ENCODE measurements at regions not wholly inside any gene's neighbourhood (a gene's known extent, or its start where the extent isn't known, plus 50 kb on each side); places are given as distances from the start of the nearest gene placed in this dataset.

DNA sequence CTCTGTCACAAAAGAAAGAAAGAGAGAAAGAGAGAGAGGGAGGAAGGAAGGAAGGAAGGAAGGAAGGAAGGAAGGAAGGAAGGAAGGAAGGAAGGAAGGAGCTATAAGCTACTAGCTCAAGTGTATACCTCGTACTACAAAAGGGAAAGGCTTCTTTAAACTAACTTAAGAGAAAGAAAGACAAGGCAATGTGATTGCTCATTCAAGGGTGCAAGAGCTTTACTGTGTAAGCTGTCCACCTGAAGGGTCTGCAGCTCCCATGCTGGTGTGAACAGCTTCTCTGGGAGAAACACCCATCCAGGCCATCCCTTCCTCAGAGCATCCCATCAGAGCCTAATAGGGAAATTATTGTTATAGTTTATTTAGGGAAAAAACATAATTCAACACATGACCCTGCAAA lies 286.1 kb upstream of the ID2 start:
- Histone ChIP-seq H3K4me2 (ENCODE audit: low read length) (no peak overlapping the region), H3K9me2 (replicated peaks; ENCODE audit: control insufficient read depth, low read length) (no peaks in the 10 kb centered on the region), H3K27ac (ENCODE audit: low read depth, low read length) (no peak overlapping the region), H4K20me1 (ENCODE audit: control insufficient read depth, insufficient read depth, low read depth, low read length) (no peaks in the 10 kb centered on the region), H3K36me3 (ENCODE audit: control insufficient read depth, low read length) (no peaks in the 10 kb centered on the region), H3F3A (ENCODE audit: control insufficient read depth, insufficient read depth) (peaks cover 6% of the 10 kb centered on the region), H3K4me3 (ENCODE audit: low read length) (no peak overlapping the region), H3K79me2 (ENCODE audit: control insufficient read depth, low read length) (no peaks in the 10 kb centered on the region), H3K4me1 (ENCODE audit: control insufficient read depth, low read length) (no peaks in the 10 kb centered on the region), H3K27me3 (ENCODE audit: control insufficient read depth, low read length) (no peaks in the 10 kb centered on the region), H3K9me3 (ENCODE audit: control insufficient read depth, insufficient read depth, low read length) (peaks cover 7% of the 10 kb centered on the region; the same call in 1 of the 2 replicates)
- TF ChIP-seq EZH2phosphoT487 (IDR thresholded peaks at IDR 0.05; ENCODE audit: borderline replicate concordance, low read length) = no peak
- TF ChIP-seq CTCF (IDR thresholded peaks at IDR 0.05; ENCODE audit: low read depth, low read length, poor library complexity, severe bottlenecking) = no peak

- no peaks in the 10 kb centered on the region for H3K9me2 ChIP-seq (replicated peaks; ENCODE audit: control insufficient read depth, low read length)
- no peak overlapping the region for H3K27ac ChIP-seq (ENCODE audit: low read depth, low read length)
- H3K4me3 ChIP-seq (ENCODE audit: low read length) = no peak overlapping the region
- no peaks in the 10 kb centered on the region for H3K36me3 ChIP-seq (ENCODE audit: control insufficient read depth, low read length)
- no peaks in the 10 kb centered on the region for H3K79me2 ChIP-seq (ENCODE audit: control insufficient read depth, low read length)
- no peaks in the 10 kb centered on the region for H4K20me1 ChIP-seq (ENCODE audit: control insufficient read depth, insufficient read depth, low read depth, low read length)
- peaks cover 7% of the 10 kb centered on the region; the same call in 1 of the 2 replicates for H3K9me3 ChIP-seq (ENCODE audit: control insufficient read depth, insufficient read depth, low read length)
- no peak for TF ChIP-seq EZH2phosphoT487 (IDR thresholded peaks at IDR 0.05; ENCODE audit: borderline replicate concordance, low read length)
- TF ChIP-seq CTCF (IDR thresholded peaks at IDR 0.05; ENCODE audit: low read depth, low read length, poor library complexity, severe bottlenecking) = no peak
- H3K27me3 ChIP-seq (ENCODE audit: control insufficient read depth, low read length) = no peaks in the 10 kb centered on the region
- no peak overlapping the region for H3K4me2 ChIP-seq (ENCODE audit: low read length)
- H3F3A ChIP-seq (ENCODE audit: control insufficient read depth, insufficient read depth) = peaks cover 6% of the 10 kb centered on the region
- no peaks in the 10 kb centered on the region for H3K4me1 ChIP-seq (ENCODE audit: control insufficient read depth, low read length)
Observed at GRCh38 chr2:8398040-8398668, 283.7 kb upstream of the ID2 start.

GRCh38 chr2:8399731-8400130 lies 282.1 kb upstream of the ID2 start:
- Histone ChIP-seq H3K79me2 (ENCODE audit: control insufficient read depth, low read length) (no peaks in the 10 kb centered on the region), H3K36me3 (ENCODE audit: control insufficient read depth, low read length) (no peaks in the 10 kb centered on the region), H3K4me3 (ENCODE audit: low read length) (no peak overlapping the region), H3F3A (ENCODE audit: control insufficient read depth, insufficient read depth) (peaks cover 6% of the 10 kb centered on the region), H3K9me3 (ENCODE audit: control insufficient read depth, insufficient read depth, low read length) (peaks cover 7% of the 10 kb centered on the region; the same call in 1 of the 2 replicates), H3K4me1 (ENCODE audit: control insufficient read depth, low read length) (no peaks in the 10 kb centered on the region), H3K27ac (ENCODE audit: low read depth, low read length) (no peak overlapping the region), H3K27me3 (ENCODE audit: control insufficient read depth, low read length) (no peaks in the 10 kb centered on the region), H4K20me1 (ENCODE audit: control insufficient read depth, insufficient read depth, low read depth, low read length) (no peaks in the 10 kb centered on the region), H3K9me2 (replicated peaks; ENCODE audit: control insufficient read depth, low read length) (no peaks in the 10 kb centered on the region), H3K4me2 (ENCODE audit: low read length) (no peak overlapping the region)
- TF ChIP-seq CTCF (IDR thresholded peaks at IDR 0.05; ENCODE audit: low read depth, low read length, poor library complexity, severe bottlenecking) (no peak), EZH2phosphoT487 (IDR thresholded peaks at IDR 0.05; ENCODE audit: borderline replicate concordance, low read length) (no peak)

All from DOHH2 (cell line).